OCI-M1 (cell line): ENCODE measurements at regions not wholly inside any gene's neighbourhood (a gene's known extent, or its start where the extent isn't known, plus 50 kb on each side); places are given as distances from the start of the nearest gene placed in this dataset.
"Not testable (repeated sequence)": the region's sequence is repeated elsewhere in the genome, so short reads cannot be mapped to it uniquely, and the experiment has no call there.

Experiments used
- DNase-seq: peaks from one replicate; lab custom pipeline; 2025; lab: John Stamatoyannopoulos, UW

DNA sequence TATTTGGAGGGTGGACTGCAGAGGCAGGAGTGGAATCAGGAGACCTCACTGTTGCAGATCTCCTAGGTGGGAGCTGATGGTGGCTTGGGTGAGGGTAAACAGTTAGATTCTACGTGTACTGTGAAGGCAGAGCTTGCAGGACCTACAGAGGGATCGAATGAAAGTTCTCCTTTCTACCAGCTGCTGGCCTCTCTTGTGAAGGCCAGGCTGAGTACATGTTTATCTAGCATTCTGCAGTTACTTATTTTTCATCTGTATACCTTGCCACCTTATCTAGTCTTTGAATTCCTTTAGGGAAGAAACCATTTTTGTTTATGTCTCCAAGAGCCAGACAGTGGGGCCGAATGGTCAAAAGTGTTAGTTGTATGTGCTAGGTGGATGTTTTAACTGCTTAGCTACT is 57.6 kb downstream of the PTTG1 start:
- DNase-seq, result no peak

DNA sequence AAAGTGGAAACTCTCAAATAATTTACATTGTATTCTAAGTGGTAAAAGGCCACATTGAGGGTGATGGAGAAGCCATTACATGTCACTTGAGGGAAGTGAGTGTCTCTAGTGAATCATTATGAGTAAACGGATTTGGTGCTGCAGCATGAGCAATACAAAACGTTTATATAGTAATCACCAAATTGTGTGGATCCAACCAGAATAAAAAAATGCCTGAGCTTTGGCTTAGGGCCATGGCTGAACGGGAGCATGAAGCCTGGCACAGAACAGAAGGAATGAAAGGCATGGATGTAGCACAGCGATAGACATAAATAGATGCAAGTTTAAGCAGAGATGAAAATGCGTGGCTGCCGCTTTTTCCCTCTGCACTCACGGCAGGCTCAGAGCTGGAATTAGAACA is 58.3 kb downstream of the PTTG1 start:
- DNase-seq, result no peak

DNA sequence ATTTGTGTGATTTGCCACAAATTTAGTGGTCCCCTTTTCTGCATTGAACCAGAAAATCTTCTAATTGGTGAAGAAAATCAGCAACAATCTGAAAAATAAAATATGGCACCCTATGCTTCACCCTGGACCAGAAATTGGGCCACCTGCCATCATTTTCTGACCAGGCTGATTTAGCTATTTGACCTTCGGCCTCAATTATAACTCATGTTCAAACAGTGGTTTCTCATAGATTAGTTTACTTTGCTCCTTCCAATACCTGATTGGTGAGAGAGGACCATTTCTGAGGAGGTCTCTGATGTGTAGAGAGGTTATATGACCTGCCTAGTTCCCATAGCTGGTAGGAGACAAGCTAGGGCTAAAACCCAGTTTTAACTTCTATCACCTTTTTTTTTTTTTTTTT is 59.0 kb downstream of the PTTG1 start:
- DNase-seq, result no peak

DNA sequence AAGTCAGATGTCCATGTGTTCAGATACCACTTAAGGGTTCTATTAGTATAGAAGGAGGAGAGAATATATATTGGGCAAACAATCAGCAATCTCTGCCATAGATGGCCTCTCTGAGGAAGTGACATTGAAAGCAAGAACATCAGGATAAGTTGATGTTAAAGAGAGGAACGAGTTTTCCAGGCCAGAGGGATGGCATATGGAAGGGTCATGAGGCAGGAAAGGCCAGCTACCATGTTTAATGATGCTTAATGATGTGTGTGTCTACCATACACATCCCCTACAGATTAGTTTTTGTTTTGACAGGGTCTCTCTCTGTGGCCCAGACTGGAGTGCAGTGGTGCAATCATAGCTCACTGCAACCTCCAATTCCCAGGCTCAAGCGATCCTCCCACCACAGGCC is 63.0 kb downstream of the PTTG1 start:
- DNase-seq, result no peak

DNA sequence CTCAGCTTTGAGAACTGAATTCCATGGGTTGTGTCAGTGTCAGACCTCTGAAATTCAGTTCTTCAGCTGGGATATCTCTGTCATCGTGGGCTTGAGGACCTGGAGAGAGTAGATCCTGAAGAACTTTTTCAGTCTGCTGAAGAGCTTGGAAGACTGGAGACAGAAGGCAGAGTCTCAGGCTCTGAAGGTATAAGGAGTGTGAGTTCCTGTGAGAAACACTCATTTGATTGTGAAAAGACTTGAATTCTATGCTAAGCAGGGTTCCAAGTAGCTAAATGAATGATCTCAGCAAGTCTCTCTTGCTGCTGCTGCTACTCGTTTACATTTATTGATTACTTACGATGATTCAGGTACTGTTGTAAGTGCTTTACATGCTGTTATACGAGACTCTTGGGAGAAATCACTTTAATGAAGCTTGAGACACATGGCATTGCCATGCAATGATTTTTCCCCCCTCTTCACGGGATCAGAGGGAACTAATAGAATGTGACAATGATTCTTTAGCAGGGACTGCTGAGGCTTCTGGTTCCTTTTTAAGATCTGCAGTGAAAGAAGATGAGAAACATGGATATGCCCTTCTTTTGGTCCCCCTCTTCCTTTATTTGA is 63.8 kb downstream of the PTTG1 start:
- DNase-seq, result no peak

DNA sequence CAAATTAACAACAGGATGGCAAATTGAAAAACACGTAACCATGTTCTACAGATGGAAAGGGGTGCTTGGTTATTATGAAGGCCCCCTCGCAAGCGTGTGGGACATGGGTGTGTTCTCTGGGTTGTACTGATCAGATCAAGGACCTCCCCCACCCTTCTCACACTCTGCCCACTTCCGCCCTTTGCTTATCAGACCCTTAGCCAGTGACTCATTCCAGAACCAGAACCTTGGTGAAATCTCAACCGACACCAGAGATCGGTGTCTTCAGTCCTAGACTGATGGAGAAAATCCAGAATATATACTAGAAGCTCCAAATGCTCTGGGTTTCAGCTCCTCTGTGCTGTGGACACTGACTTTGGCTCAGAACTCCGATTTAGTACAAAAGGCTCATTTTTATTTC is 64.9 kb downstream of the PTTG1 start:
- DNase-seq, result peak; percentile 41

DNA sequence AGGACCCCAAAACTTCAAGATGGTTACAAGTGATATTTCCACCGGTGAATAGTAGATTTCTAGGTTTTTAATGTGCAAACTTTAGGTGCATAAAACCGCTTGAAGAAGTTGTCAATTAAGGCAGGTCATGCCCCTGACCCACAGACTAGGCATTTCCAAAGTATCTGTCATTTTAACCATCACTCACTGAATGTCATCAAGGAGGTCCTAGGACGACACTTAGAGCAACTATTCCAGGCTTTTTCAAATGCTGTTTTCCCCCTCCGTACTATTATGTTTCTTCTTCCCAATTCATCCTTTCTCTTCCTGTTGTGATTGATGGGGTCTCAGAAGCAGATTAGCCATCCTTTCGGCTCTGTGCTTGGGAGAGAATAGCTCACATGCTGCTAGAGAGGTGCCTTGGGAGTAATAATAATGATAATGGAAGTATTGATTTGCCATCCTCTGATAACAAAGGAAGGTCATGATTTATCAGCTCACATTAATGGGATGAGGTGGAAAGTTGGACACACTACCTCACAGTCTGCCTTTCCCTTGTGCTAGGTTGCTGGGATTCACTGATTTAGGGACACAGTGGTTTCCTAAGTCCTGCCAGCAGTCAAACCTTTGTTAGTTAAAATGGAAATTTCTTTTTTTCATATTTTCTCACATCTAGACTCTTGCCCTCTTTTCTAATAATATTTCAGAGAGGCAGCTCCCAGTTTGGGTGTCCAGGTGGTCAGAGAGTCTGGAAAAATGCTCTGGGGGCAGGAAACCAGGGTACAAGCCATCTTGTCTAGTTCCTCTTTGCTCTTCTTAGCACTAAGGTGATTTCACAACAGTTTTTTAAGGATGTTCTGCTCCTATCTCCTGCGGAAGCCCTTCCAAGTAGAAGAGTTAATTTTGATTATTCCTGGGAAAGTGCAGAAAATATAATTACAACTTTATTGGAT is 67.0 kb downstream of the PTTG1 start:
- DNase-seq, result no peak

DNA sequence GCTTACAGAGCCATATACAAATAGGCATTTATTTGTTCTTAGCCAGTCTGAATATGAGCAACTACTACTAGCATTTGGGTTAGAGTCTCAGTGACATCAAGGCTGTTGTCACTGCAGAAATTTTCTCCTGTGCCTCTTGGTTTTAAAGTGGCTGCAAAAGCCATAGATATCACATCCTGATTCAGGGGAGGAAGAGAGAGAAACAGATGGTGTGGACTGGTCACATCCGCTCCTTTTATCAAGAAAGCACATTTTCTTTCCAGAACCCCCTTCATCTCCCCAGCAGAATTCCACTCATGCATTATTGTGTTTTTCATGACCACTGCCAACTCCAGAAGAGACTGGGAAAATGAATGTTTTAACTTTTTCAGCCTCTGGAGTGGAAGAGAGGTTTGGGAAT is 69.8 kb downstream of the PTTG1 start:
- DNase-seq, result no peak

DNA sequence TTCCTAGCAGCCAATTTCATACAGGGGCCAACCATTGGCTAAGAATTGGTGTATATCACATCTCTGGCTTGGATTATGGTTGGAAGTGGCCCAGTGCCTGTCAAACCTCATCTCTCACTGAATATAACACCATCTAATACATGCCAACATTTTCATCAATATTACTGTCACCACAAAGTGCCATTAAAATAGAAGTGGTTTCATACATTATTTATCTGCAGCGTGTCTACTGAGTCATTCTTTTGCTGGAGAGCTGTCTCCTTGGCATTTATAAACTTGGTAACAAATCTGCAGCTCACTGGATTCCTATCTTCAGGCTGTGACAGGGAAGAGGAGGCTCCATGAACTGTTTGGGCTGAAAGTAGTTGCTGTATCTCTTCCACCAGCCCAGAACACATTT is 70.9 kb downstream of the PTTG1 start:
- DNase-seq, result no peak

DNA sequence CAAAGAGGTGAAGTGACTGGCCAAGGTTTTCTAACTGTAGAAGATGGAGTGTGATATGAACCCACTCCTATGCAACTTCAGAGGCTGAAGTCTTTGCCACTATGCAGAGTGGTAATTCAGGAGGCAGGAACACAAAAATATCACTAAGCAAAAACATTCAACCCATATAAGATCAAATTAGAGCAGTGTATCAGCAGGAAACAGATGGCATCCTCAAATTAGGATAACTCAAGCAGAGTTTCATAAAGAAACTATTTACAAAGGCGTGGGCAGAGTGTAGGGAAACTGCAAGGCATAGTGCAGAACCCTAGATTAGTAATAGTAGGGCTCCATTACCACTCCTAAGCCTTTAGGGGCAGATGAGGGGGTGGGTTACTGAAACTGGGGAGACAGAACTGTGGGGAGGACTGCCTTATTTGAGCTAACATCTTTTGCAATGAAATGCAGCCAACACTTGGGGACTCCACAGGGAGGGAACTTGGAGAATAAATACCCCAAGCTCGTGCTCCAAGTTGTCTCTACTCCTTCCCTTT is 72.2 kb downstream of the PTTG1 start:
- DNase-seq, result no peak

DNA sequence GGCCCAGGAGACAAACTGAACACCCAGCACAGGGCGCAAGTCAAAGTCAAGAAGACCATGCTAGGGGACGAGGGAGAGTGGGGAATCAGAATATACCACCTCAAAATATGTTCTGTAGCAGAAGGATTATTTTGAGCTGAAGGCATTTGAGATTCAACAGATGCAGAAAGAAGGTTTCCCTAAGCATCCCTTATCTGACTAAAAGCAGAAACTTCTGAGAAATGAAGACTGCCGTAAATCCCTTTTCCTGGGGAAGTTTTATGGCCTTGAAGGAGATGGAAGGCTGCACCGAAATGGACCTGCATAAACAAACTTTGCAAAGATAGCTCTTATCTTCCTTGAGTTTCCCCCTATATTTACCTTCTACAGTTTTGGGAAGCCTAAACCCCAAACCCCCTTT is 72.8 kb downstream of the PTTG1 start:
- no peak for DNase-seq

DNA sequence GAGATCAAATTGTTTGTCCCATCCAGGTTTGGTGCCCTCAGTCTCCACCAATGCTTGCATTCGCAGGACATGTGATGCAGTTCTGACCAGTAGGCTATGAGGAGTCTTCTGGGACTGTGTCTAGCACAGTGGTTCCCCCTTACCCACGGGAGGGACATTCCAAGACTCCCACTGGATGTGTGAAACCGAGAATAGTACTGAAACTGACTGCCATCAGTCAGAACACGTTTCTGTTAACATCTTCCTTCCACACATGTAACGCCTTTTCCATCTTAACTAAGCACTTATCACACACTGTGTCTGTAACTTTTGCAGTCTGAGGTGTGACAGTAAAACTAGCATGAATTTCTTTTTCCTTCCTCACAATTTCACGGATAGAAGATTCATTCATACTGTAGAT is 74.7 kb downstream of the PTTG1 start:
- no peak for DNase-seq

DNA sequence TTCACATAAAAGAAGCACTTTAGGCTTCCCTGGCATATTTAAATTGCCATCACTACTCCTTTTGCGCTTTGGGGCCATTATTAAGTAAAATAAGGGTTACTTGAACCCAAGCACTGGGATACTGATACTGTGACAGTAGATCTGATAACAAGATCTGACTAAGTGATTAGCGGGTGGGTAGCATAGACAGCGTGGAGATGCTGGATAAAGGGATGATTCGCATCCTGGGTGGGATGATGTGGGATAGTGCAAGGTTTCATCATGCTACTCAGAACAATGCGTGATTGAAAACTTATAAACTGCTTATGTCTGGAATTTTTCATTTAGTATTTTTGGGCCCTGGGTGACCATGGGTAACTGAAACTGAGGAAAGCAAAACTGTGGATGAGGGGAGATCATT is 75.1 kb downstream of the PTTG1 start:
- DNase-seq, result no peak

DNA sequence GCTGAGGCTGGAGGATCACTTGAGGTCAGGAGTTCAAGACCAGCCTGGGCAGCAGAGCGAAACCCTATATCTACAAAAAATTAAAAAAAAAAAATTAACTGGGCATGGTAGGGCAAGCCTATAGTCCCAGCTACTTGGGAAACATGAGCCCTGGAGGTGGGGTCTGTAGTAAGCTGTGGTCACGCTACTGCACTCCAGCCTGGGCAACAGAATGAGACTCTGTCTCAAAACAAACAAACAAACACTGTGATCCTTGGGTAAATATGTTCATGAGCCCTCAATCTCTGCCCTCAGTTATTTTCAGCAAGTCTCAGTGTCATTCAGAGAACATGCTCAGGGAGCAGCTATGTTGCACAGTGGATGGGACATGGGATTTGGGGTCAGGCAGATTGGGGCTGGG is 76.2 kb downstream of the PTTG1 start:
- no peak for DNase-seq

DNA sequence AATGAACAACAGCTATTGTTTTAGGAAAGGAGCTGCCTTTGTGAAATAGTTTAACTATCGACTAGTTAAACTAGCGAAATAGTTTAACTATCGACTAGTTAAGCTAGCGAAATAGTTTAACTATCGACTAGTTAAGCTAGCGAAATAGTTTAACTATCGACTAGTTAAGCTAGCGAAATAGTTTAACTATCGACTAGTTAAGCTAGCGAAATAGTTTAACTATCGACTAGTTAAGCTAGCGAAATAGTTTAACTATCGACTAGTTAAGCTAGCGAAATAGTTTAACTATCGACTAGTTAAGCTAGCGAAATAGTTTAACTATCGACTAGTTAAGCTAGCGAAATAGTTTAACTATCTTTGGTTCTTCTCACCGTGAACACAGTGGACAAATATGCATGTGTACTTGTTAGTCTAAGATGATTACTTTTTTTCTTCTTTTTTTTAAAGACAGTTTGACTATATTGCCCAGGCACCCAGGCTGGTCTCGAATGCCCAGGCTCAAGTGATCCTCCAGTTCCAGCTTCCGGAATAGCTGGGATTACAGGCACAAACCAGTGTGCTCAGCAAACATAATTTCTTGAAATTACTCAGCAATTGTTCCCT is 76.9 kb downstream of the PTTG1 start:
- not testable (repeated sequence) for DNase-seq

DNA sequence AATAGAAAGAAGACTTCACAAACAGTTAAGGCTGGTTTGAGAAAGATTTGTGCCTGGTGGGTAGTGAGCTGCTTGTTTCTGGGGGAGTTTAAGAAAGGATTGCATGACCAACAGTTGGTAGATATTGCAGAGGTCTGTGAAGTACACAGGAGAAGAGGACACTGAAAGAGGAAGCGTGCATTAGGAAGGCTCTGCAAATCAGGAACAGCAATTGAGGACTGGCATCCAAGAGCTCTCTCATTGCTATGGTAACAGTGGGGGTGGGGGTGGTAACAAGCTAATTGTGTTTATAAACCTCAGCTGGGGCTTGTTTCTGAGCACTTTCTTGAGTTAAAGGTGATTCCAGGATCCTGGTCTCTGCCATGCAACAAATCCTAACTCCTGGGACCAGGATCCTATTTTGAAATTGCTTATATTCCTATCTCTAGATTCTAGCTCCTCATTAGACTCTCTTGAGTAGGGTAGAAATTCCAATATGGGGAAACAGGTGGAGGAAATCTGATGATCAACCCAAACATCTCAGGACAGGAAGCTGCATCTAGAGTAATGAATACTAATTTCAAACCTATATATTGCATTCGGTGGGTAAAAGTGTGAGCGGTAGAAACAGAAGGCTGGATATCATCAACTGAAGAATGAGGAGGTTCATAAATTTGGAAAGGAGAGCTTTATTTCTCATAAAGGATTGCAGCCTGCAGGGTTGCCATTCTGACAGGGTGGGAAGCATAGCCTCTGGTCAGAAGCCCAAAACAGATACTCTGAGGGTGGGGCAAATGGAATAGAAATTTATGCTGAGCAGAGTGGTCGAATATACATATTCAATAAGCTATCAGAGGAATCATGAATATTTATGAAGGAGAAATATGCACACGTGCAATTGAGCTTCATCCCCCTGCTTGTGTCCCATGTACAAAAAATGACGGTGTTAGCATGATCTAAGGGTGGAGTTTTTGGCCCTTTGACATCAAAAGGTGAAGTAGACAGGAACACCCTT is 79.4 kb downstream of the PTTG1 start:
- no peak for DNase-seq

DNA sequence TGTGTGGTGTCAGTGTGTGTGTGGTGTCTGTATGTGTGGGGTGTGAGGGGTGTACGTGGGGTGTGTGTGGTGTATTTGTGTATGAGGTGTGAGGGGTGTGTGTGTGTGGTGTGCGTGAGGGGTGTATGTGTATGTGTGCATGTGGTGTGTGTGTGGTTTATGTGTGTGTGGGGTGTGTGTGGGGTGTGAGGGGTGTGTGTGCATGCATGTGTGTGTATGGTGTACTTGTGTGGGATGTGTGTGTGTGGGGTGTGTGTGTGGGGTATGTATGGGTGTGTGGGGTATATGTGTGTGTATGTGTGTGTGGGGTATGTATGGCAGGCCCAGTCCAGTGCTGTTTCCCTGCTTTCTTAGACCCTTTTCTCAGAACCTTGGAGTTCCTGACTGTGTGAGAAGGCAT is 83.3 kb downstream of the PTTG1 start:
- no peak for DNase-seq

DNA sequence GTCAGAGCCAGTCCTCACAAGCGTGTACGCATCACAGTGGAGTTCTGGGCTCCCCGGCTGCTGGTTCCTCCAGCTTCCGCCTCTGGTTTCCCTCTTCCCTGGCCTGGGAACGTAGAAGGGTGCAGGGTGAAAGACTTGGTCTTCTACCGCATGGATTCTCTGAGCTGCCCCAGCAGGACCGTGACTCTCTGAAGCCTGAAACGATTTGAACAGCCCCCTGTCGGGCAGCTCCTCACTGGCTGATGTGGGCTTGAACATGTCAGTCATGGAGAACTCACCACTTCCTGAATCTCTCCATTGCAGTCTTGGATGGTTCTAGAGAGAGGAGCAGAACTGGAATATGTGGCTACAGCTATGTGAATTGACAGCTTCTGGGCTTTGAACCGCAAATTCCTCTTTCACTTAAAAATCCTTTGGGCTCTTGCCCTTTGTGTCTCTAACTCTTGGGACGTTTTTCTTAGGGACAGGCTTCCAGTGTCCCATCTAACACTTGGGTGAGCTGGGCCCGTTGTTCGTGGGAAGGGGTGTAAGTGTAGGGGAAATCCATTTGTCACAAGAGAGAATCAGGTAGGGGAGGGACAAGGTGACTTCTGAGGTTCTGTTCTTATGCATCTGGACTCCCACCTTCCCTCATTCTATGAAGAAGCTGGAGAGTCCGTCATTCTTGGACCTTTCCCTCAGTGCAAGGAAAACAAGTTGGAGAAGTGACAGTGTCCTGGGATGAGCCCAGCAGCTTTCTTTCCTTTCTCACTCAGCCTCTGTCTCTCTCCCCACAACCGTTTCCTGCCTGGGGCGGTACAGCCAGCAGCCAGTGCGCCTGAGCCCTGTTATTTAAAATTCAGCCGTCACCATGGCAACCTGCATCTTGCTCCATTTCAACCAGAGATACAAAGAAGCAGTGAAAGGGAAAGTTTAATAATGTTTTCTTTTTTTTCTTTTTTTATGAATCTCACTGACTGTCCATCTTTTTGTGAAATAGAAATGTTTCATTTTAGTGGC is 84.7 kb downstream of the PTTG1 start:
- DNase-seq, result no peak

DNA sequence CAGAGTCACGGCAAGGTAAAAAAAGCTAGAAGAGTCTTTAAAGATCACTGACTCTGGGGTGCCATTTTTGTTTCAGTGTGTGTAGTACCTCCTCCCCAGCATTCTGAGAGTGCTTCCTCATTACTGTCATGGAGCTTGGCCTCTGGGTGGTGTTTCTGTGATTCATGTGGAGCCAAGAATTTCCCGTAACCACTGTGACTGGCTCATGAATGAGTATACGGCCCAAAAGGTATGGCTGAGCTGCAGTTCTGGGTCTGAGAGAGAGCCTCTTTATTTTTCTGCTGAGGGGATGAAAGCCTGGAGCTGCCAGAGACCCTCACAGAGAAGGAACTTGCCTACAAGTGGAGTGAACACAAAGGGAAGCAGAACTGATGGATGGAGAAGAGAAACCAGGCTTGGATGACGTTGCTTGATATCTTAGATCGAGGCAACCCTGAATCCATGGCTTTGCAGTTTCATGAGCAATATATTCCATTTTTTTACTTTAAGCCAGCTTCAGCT is 85.6 kb downstream of the PTTG1 start:
- no peak for DNase-seq

DNA sequence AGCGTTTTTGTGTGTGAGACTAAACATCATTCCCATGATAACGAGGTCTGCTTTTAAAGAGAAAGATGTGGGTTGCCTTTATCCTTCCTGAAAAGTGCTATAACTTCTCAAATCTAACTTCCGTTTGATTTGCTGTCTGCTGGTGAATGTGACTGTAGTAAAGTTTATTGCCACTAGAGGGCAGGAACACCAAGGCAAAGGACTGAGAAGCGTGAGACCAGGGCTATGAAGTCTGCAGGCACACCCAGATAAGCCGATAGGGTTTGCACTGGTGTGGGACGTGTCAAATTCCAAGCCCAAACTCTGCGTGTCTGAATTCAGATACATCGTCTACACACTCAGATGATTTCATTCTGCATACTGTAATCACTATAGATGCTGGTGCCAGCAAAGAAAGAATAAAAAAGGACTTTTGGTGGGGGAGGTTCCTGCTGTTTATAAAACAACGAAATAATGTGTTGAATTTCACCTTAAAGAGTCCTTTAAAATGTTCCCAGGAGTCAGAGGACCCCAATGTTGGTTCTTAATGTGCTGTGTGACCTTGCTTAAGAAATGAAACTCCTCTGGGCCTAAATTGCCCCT is 87.2 kb downstream of the PTTG1 start:
- DNase-seq, result peak; percentile 93
